CD4-positive, alpha-beta T cell treated with Interleukin-17A for 4 hours (primary cell): ENCODE measurements at regions not wholly inside any gene's neighbourhood (a gene's known extent, or its start where the extent isn't known, plus 50 kb on each side); places are given as distances from the start of the nearest gene placed in this dataset.
"Not testable (repeated sequence)": the region's sequence is repeated elsewhere in the genome, so short reads cannot be mapped to it uniquely, and the experiment has no call there.

Experiments
- DNase-seq: peaks from one replicate; pipeline ENCODE4 v3.0.0-alpha.2; 2020; ENCODE audit warnings: mixed read lengths

GRCh38 chrX:76774912-76775311 is 347.4 kb downstream of the MAGEE1 start:
- DNase-seq = not testable (repeated sequence)

GRCh38 chrX:76796311-76796710 is 368.8 kb downstream of the MAGEE1 start:
- DNase-seq = no peak

- DNase-seq = no peak
Observed at GRCh38 chrX:76802708-76803107, 375.2 kb downstream of the MAGEE1 start.

DNA sequence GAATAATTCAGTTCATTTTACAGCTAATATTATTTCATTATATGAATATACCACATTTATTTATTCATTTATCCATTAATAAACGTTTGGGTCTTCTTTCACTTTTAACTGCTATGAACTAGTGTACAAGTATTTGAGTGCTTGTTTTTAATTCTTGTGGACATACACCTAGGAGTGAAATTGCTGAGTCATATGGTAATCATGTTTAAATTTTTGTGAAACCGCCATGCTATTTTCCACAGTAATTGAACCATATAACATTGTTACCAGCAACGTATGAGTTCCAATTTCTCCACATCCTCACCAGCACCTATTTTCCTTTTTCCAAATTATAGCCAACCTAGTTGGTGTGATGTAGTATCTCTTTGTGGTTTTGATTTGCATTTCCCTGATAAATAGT is 388.2 kb downstream of the MAGEE1 start:
- no peak for DNase-seq

DNA sequence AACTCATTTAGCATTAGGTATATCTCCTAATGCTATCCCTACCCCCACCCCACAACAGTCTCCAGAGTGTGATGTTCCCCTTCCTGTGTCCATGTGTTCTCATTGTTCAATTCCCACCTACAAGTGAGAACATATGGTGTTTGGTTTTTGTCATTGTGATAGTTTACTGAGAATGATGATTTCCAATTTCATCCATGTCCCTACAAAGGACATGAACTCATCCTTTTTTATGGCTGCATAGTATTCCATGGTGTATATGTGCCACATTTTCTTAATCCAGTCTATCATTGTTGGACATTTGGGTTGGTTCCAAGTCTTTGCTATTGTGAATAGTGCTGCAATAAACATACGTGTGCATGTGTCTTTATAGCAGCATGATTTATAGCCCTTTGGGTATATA is 389.8 kb downstream of the MAGEE1 start:
- DNase-seq = not testable (repeated sequence)

GRCh38 chrX:76821276-76821675 is 393.8 kb downstream of the MAGEE1 start:
- no peak for DNase-seq

DNA sequence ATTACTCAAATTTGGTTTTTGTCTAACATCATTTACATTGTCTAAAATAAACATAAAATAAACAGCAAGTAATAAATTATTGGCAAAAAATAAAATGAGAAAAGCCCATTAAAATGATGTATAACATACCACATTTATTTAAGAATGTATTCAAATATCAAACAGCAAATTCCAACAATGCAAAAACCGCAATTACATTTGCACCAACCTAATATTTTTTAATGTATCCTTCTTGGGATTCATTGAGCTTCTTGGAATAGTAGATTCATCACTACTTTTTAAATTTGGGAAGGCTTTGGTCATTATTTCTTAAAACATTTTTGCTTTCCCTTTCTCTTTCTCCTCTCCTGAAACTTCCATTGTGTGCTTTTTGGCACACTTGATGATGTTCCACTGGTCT is 400.2 kb downstream of the MAGEE1 start:
- no peak for DNase-seq

DNA sequence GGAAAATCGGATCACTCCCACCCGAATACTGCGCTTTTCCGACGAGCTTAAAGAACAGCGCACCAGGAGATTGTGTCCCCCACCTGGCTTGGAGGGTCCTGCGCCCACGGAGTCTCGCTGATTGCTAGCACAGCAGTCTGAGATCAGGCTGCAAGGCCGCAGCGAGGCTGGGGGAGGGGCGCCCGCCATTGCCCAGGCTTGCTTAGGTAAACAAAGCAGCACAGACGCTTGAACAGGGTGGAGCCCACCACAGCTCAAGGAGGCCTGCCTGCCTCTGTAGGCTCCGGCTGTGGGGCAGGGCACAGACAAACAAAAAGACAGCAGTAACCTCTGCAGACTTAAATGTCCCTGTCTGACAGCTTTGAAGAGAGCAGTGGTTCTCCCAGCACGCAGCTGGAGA is 413.4 kb downstream of the MAGEE1 start:
- not testable (repeated sequence) for DNase-seq

GRCh38 chrX:76850851-76851250 is 423.3 kb downstream of the MAGEE1 start:
- no peak for DNase-seq

- no peak for DNase-seq
Observed at GRCh38 chrX:76862509-76862908, 435.0 kb downstream of the MAGEE1 start.

DNA sequence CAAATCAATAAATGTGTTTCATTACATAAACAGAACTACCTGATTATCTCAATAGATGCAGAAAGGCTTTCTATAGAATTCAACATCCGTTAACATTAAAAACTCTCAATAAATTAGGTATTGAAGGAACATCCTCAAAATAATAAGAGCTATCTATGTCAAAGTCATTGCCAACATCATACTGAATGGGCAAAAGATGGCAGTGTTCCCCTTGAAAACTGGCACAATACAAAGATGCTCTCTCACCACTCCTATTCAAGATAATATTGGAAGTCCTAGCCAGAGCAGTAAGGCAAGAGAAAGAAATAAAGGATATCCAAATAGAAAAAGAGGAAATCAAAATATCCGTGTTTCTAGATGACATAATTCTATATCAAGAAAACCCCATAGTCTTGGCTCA is 466.4 kb downstream of the MAGEE1 start:
- DNase-seq = no peak

DNA sequence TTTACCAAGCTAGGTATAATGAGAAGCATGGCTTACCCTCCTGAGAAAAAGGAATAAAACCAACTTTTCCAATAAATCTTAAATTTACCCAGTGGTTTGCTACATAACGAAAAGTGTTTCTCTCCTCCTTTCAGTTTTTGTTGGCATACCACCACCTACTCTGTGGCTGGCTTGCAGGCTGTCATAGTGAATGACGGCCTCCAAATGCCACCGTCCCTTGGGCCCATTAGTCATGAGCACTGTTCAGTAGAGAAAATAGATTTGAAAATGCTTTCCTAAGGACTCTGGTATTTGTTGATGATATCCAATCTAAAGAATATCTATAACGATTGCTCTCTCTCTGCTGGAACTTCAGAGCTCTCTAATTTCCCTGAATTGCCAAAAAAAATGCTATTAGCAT is 488.3 kb downstream of the MAGEE1 start:
- no peak for DNase-seq

- no peak for DNase-seq
Observed at GRCh38 chrX:76918033-76918432, 490.5 kb downstream of the MAGEE1 start.

GRCh38 chrX:76919761-76920160 is 492.3 kb downstream of the MAGEE1 start:
- DNase-seq = no peak

DNA sequence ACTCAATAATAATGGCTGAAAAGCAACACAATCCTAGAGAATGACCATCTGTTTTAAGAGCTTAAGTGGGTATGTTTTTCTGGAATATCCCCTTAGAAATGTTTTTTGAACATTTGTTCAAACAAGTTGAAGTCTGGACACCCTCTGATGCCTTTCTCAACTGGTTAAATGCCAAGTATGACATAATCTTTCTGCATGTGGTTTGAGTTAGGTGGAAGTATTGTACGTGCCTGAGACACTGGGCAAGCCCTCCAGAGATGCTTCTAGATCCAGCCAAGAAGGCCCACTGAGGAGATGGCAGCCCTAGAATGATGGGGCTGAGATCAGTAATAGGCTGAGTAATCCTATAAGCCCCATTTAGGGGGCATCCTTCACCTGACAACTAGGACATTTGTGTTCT is 493.1 kb downstream of the MAGEE1 start:
- DNase-seq = no peak

DNA sequence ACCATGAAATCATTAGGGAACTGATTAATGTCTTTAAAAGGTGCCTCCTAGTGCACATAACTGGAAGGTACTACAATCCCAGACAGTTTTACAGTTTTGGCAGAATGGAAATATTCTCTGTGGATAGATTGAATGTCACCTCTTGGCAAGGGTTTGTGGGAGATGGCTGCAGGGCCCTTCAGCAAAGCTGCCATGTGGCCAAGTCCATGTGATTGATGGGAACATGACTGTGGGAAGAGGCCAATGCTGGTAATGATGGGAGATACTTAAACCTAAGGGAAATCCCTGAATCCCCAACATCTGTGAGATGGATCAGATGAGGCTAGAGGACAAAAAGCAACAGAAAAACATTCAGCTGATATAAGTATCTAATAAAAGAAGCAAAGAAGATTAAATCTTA is 493.7 kb downstream of the MAGEE1 start:
- no peak for DNase-seq

DNA sequence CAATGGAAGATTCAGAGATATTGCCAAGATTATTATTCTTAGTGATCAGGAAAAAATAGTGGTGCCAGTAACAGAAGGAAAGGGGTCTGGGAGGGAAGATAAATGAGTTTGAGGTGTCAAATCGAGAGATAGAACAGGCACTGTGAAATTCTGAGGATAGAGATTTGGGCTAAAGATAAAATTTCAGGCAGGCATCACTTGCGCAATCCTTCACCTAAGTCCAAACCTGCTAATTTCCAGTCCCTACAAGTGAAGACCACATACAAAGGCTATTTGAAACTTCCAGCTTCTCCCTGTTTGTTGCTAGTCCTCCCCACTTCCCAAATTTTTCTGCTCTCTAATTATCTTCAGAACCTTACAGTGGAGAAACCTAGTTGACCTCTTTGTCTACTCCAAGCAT is 494.6 kb downstream of the MAGEE1 start:
- no peak for DNase-seq

- DNase-seq = not testable (repeated sequence)
Observed at GRCh38 chrX:76924616-76925015, 497.1 kb downstream of the MAGEE1 start.

GRCh38 chrX:76931518-76931917 is 504.0 kb downstream of the MAGEE1 start:
- DNase-seq = no peak

GRCh38 chrX:76957485-76957884 is 489.7 kb upstream of the FGF16 start:
- no peak for DNase-seq

DNA sequence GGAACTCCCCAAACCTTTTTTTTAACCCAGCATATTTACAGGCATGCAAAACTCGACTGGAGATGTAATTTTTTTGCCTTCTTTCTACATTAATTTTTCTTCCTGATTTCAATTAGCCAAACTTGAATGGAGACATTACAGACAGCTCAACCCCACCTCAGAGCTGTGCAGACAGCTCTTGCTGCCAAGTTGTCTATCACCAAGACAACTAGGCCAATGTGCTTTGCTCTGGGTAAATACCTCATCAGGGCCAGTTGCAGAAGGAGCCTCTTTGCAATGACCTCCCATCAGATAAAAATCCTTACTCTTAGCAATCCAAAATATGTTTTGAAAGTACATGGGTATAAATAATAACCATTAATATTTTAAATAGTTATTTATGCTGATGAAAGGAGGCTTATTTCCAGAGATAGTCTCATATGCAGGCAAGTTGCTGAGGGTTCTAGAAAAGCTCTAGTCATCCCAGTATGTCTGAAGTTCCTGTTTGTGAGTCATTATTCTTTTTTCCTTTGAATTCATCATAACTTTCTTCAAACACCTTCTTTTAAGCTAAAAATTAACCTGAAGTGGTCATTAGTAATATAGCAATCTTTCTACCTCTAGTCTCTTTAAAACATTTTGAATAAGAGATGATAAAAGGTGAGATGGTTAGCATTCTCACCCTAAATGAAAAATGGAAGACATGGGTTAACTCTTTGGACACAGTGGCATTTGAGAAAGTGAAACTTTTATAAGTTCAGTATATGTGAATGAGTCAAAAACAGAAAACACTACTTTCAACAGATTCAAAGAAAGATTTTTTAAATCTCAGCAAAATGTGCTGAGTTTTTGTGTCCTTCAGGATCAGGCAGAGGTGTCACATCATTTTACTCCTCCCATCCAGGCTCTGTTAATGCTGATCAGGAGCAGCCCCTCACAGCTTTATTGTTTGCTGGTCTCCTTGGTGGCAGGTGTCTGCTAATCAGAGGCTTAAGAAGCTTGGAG is 475.5 kb upstream of the FGF16 start:
- no peak for DNase-seq

DNA sequence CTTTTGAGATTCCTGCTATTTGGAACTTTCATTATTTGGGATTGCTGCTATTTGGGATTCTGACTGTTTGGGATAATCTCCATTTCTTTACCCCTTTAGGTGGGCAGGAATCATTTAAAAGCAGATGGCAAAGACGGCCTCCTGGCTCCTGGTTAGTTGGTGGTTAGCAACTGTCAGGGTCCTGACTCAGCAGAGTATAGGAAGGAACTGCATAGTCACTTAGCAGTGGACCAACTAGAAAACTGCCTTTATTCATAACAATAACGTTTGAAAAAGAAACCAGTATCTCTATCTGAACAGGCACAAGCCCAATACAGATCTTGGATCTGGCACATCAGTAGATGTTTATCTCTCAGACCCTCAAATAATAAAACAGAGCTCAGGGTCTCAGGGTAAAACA is 469.7 kb upstream of the FGF16 start:
- no peak for DNase-seq

DNA sequence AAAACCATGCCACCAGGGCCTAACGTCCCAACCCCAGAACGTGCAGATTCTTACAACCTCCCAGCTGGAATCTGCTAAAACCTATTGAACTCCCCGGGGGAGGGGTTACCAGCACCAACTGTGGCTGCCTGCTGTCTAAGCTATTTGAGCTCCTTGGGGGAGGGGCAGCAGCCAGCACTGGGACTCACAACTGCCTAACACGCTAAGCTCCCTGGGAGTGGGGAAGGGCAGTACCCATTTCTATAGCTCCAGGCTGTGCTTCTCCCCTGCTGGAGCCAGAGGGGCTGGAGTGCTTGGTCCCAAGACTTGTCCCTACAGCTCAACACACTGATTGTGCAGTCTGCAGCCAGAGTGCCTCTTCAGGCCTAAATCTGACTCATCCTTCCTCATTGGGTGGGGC is 459.8 kb upstream of the FGF16 start:
- DNase-seq = no peak

DNA sequence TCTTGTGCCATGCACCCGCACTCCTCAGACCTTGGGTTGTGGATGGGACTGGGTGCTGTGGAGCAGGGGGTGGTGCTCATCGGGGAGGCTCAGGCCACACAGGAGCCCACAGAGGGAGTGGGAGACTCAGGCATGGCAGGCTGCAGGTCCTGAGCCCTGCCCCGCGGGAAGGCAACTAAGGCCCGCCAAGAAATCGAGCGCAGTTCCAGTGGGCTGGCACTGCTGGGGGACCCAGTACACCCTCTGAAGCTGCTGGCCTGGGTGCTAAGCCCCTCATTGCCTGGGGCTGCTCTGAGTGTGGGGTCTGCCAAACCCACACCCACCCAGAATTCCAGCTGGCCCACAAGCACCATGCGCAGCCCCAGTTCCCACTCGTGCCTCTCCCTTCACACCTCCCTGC is 450.5 kb upstream of the FGF16 start:
- DNase-seq = no peak

GRCh38 chrX:77003530-77003929 is 443.7 kb upstream of the FGF16 start:
- DNase-seq = no peak
